Pancreas (tissue), 10 donors: ENCODE measurements at regions not wholly inside any gene's neighbourhood (a gene's known extent, or its start where the extent isn't known, plus 50 kb on each side); places are given as distances from the start of the nearest gene placed in this dataset.

Experiments
- ATAC-seq, 4 donors: fragments of 200-7000 bp; cut with Tn5 transposase; one replicate each; pipeline versions ENCODE4 v1.8.0 to v1.9.1; 2020; ENCODE audit warnings: mild to moderate bottlenecking in 4 of 4, moderate library complexity in 4 of 4
- DNase-seq, 6 donors: peaks; one replicate each; pipeline ENCODE4 v3.0.0-alpha.2; 2020
- FAIRE-seq: peaks from 2 replicates; lab custom pipeline; 2012; peaks lifted over from hg19 to GRCh38; lab: Jason Lieb, UNC
- H3K27ac ChIP-seq, 4 donors: fragments of 200-600 bp; sonication (generic); 1 replicate in 3 of 4; 2 replicates in 1 of 4; pipeline versions ENCODE4 v1.5.0 to v1.8.0; 2020
- H3K27me3 ChIP-seq, 4 donors: fragments of 200-600 bp; one replicate each; pipeline ENCODE4 v1.8.0; 2021
- H3K36me3 ChIP-seq, 3 donors: fragments of 200-600 bp; sonication (generic) in 1 of 3; one replicate each; pipeline versions ENCODE4 v1.5.0 to v1.8.0; 2020 to 2021
- H3K4me1 ChIP-seq, 3 donors: fragments of 200-600 bp; one replicate each; pipeline ENCODE4 v1.8.0; 2021
- H3K4me3 ChIP-seq, 4 donors: fragments of 200-600 bp; sonication (generic) in 2 of 4; one replicate each; pipeline versions ENCODE4 v1.5.0 to v1.8.0; 2020 to 2021
- H3K9me3 ChIP-seq, 4 donors: fragments of 200-600 bp; one replicate each; pipeline ENCODE4 v1.8.0; 2021
- WGBS, 2 donors: extraction: QIAGEN DNeasy Blood & Tissue Kit; methylation state at CpG; one replicate each; pipeline ENCODE4 v1.1.7; 2013; 5-methylcytosine and 5-hydroxymethylcytosine counted together
- intact Hi-C, 3 donors: fragments of 100-400 bp; cut with DNase I; formaldehyde crosslinking; loops; one replicate each; pipeline versions ENCODE4 v1.11.1 to v1.14.2; 2022
- TF ChIP-seq, protein P1 (sequence below), 4 donors: fragments of 200-600 bp; sonication (generic) in 3 of 4; IDR thresholded peaks; one replicate each; pipeline versions ENCODE4 v1.5.0 to v1.8.0; 2021; ENCODE audit warnings: antibody characterized with exemption in 4 of 4
- donor health status: healthy with polysubstance abuse.
- donor health status: DM: no; HTN: no; CAD: no; lungs with moderate emphysema.
- donor health status: DM: no; HTN: no; CAD: no.
- donor health status: control.
- donor health status: control.
- donor health status: Bipolar disorder and iron deficiency.
- donor health status: DM: yes; HTN: yes; CAD: no.
- donor health status: DM: no; HTN: no; CAD: no.
- donor health status: DM: no; HTN: no; CAD: no.
- donor health status: DM: yes; HTN: yes; CAD: no.

DNA sequence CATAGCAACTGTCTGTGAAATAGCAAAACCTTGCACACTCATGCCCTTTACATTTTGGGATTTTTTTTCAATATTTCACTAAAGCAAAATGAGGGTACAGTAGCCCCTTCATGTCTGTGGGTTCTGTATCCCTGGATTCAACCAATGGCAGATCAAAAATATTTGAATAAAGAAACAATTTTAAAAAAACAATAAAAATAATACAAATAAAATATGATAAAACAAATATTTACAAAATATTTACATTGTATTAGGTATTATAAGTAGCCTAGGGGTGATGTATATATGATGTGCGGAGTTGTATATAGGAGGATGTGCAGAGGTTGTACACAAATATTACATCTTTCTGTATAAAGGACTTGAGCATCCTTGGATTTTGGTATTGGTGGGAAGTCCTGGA lies 67.3 kb upstream of the CDH10 start:
- Histone ChIP-seq H3K27ac (no peak overlapping the region), H3K4me1 (no peaks in the 10 kb centered on the region), H3K9me3 (no peaks in the 10 kb centered on the region), H3K27me3 (no peaks in the 10 kb centered on the region), H3K4me3 (no peak overlapping the region), H3K36me3 (no peaks in the 10 kb centered on the region)
- no peak for ATAC-seq
- WGBS, 2 donors: 84 to 97% methylated on average over 1 of the region's 1 CpG
- no peak for FAIRE-seq
- no peak for DNase-seq
- TF ChIP-seq, protein P1, sequence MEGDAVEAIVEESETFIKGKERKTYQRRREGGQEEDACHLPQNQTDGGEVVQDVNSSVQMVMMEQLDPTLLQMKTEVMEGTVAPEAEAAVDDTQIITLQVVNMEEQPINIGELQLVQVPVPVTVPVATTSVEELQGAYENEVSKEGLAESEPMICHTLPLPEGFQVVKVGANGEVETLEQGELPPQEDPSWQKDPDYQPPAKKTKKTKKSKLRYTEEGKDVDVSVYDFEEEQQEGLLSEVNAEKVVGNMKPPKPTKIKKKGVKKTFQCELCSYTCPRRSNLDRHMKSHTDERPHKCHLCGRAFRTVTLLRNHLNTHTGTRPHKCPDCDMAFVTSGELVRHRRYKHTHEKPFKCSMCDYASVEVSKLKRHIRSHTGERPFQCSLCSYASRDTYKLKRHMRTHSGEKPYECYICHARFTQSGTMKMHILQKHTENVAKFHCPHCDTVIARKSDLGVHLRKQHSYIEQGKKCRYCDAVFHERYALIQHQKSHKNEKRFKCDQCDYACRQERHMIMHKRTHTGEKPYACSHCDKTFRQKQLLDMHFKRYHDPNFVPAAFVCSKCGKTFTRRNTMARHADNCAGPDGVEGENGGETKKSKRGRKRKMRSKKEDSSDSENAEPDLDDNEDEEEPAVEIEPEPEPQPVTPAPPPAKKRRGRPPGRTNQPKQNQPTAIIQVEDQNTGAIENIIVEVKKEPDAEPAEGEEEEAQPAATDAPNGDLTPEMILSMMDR (IDR thresholded peaks at IDR 0.05): no peak
- intact Hi-C loops: no loop called here

DNA sequence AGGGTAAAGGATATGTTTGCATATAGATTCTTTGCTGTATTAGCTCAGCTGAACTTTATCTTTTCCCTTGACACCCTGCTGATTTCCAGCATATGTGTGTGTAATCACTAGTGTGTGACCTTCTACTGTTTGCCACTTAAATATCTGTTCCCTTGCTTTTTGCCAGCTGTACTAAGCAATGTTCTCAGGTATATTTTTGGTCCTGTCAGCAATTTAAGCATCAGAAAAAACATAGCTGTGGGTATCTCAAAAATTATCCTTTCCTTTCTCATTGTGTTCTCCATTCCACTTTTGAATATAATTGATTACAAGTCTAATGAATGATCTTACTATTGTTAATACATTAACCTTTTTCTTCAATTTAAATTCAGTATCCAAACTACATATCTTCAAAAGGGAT lies 59.2 kb upstream of the CDH10 start:
- DNase-seq (no peak), FAIRE-seq (no peak), ATAC-seq (peak in 1 of 4 donors; percentile 45)
- H3K9me3 ChIP-seq: no peaks in the 10 kb centered on the region
- H3K4me1 ChIP-seq: no peaks in the 10 kb centered on the region
- no peaks in the 10 kb centered on the region for H3K27me3 ChIP-seq
- H3K4me3 ChIP-seq: no peak overlapping the region
- intact Hi-C loops: no loop called here
- no peaks in the 10 kb centered on the region for H3K36me3 ChIP-seq
- TF ChIP-seq, protein P1 (IDR thresholded peaks at IDR 0.05): no peak
- H3K27ac ChIP-seq: no peak overlapping the region
